HFFc6 (cell line): ENCODE measurements at regions not wholly inside any gene's neighbourhood (a gene's known extent, or its start where the extent isn't known, plus 50 kb on each side); places are given as distances from the start of the nearest gene placed in this dataset.

Experiments used
- DNase-seq: peaks from one replicate; pipeline ENCODE4 v3.0.0-alpha.2; 2018
- H3K27ac Mint-ChIP-seq: 2 replicates; pipeline ENCODE4 v1.8.0; 2020; ENCODE audit warnings: mild to moderate bottlenecking, mixed read lengths
- H3K27me3 Mint-ChIP-seq: 2 replicates; pipeline ENCODE4 v1.8.0; 2021; ENCODE audit warnings: mild to moderate bottlenecking, moderate library complexity, mixed read lengths; ENCODE audit not compliant: insufficient read depth
- H3K36me3 Mint-ChIP-seq: 2 replicates; pipeline ENCODE4 v1.8.0; 2021; ENCODE audit warnings: low read depth, mixed read lengths
- H3K4me1 Mint-ChIP-seq: 2 replicates; pipeline ENCODE4 v1.8.0; 2020; ENCODE audit warnings: low read depth, mixed read lengths
- H3K4me3 Mint-ChIP-seq: 2 replicates; pipeline ENCODE4 v1.8.0; 2020; ENCODE audit warnings: mild to moderate bottlenecking, moderate library complexity, mixed read lengths
- H3K9me3 Mint-ChIP-seq: 2 replicates; pipeline ENCODE4 v1.8.0; 2020; ENCODE audit warnings: mild to moderate bottlenecking, mixed read lengths
- CTCF ChIP-seq: fragments of 200-600 bp; sonication (generic); IDR thresholded peaks from 2 replicates; pipeline ENCODE4 v1.5.0; 2021; ENCODE audit warnings: antibody characterized with exemption, mild to moderate bottlenecking

- peaks cover 14% of the 10 kb centered on the region for H3K27me3 Mint-ChIP-seq
- no peaks in the 10 kb centered on the region for H3K4me1 Mint-ChIP-seq
- TF ChIP-seq CTCF: no peak
- H3K4me3 Mint-ChIP-seq: no peak overlapping the region
- no peak overlapping the region for H3K27ac Mint-ChIP-seq
- H3K36me3 Mint-ChIP-seq: peaks cover 5% of the 10 kb centered on the region
- no peak for DNase-seq
- H3K9me3 Mint-ChIP-seq: peaks cover 21% of the 10 kb centered on the region
These were observed 507.2 kb upstream of the NRP1 start for GRCh38 chr10:33841678-33842077.

DNA sequence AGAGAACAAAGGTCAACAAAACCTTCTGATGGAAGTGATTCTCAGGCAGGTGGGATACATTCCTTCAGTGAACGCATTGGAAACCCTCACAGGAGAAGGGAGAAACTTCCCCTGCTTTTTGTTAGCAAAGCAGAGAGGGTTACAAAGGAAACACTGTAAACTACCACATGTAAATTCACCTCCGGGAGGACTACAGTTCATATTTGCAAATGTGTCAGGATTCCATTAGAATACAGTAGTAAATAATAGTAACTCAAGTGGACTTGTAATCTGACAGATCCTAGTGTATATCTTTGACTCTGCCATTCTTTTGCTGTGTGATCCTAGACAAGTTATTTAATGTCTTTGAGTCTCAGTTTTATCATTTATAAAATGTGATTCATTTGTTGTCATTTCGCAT, 504.3 kb upstream of the NRP1 start:
- Mint-ChIP-seq H3K27ac (no peak overlapping the region), H3K27me3 (peaks cover 17% of the 10 kb centered on the region), H3K36me3 (peaks cover 5% of the 10 kb centered on the region; the same call in 1 of the 2 replicates), H3K4me1 (no peaks in the 10 kb centered on the region), H3K9me3 (peaks cover 6% of the 10 kb centered on the region), H3K4me3 (no peak overlapping the region)
- no peak for TF ChIP-seq CTCF
- no peak for DNase-seq

GRCh38 chr10:33837736-33838135, 503.3 kb upstream of the NRP1 start:
- TF ChIP-seq CTCF: no peak
- Mint-ChIP-seq H3K4me3 (no peak overlapping the region), H3K27me3 (peaks cover 15% of the 10 kb centered on the region), H3K4me1 (no peaks in the 10 kb centered on the region), H3K9me3 (no peaks in the 10 kb centered on the region), H3K36me3 (no peaks in the 10 kb centered on the region), H3K27ac (no peak overlapping the region)
- DNase-seq: no peak

DNA sequence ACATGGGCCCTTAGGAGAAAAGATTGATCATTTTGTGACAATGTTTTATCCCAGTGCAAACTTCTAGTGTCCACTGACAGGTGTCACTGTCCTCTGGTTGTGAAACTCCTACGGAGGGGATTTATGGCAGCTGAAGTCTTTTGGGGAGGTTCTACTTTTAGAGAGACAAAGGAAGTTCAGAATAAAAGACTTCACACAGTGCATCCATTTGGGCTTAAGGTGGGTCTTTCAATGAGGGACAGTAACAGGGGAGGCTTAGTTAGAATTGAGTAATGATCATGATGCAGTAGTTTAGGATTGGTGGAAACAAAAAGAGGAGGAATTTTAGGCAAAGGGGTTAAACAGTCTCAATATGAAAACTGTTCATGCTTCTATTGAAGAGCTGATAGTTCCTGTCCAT, 501.1 kb upstream of the NRP1 start:
- H3K4me3 Mint-ChIP-seq: no peak overlapping the region
- DNase-seq: no peak
- no peak for TF ChIP-seq CTCF
- H3K27ac Mint-ChIP-seq: no peak overlapping the region
- H3K9me3 Mint-ChIP-seq: no peaks in the 10 kb centered on the region
- peaks cover 20% of the 10 kb centered on the region for H3K27me3 Mint-ChIP-seq
- no peaks in the 10 kb centered on the region for H3K4me1 Mint-ChIP-seq
- H3K36me3 Mint-ChIP-seq: no peaks in the 10 kb centered on the region

DNA sequence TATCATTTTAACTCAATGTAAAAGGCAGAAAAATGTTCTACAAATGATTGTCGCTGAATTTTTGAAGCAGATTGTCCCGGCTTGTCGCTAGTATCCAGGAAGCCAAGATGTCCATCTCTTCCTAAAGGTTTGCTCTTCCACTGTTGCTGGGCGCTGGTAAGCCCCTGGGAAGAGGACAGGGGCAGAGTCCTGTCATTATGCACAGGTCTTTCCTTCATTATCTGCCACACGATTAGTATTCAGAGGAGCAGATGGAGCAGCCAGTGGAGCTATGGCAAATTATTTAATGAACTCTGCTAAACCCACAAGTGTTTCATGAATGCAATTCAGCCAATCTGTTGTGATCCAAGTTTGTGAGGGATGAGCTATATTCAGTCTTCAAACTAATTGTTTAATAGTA, 499.1 kb upstream of the NRP1 start:
- no peak for DNase-seq
- H3K4me1 Mint-ChIP-seq: no peaks in the 10 kb centered on the region
- no peak overlapping the region for H3K27ac Mint-ChIP-seq
- H3K27me3 Mint-ChIP-seq: peaks cover 22% of the 10 kb centered on the region
- H3K36me3 Mint-ChIP-seq: no peaks in the 10 kb centered on the region
- no peak overlapping the region for H3K4me3 Mint-ChIP-seq
- TF ChIP-seq CTCF: no peak
- H3K9me3 Mint-ChIP-seq: no peaks in the 10 kb centered on the region
